Left renal cortex interstitium (tissue), 4 donors: ENCODE measurements at regions not wholly inside any gene's neighbourhood (a gene's known extent, or its start where the extent isn't known, plus 50 kb on each side); places are given as distances from the start of the nearest gene placed in this dataset.

Source experiments
- DNase-seq, 4 donors: peaks; one replicate each; pipeline ENCODE4 v3.0.0-alpha.2; 2013; ENCODE audit warnings: low read depth in 4 of 4, low spot score in 2 of 4, missing footprints in 1 of 4

DNA sequence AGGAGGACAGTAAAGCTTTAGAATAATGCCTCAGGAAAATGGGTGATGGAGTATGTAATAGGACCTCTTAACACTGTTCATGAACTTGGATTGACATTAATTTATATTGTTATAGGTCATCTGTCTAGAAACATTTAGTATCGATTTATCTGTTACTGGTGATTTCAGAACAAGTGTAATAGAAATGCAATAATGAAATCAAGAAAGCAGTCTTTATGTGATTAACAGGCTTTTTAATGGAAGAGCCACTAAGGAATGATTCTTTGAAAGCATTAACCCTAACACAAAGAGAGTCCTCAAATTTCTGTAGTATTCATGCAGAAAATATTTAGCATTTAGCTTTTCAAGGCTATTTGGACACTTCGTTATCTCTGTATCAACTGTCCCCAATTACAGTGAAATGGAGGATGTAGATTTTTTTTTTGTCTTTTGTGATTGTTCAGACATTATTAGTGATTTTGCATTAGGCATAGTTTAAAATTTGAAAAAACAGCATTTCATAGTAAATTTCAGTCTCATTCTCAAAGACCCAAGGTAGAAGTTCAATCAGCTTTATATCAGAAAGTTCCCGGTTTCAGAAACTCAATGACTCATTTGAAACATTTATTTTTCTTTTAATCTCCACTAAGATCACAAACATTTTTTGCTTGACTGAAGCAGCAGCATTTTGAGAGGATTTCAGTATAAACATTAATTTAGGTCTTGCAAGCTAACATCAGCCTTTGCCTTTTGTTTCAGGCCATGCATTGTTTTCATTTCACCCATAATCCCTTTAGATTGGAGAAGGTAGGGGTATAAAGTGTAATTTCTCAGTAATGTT is 56.3 kb downstream of the AGTR2 start:
- DNase-seq = no peak

DNA sequence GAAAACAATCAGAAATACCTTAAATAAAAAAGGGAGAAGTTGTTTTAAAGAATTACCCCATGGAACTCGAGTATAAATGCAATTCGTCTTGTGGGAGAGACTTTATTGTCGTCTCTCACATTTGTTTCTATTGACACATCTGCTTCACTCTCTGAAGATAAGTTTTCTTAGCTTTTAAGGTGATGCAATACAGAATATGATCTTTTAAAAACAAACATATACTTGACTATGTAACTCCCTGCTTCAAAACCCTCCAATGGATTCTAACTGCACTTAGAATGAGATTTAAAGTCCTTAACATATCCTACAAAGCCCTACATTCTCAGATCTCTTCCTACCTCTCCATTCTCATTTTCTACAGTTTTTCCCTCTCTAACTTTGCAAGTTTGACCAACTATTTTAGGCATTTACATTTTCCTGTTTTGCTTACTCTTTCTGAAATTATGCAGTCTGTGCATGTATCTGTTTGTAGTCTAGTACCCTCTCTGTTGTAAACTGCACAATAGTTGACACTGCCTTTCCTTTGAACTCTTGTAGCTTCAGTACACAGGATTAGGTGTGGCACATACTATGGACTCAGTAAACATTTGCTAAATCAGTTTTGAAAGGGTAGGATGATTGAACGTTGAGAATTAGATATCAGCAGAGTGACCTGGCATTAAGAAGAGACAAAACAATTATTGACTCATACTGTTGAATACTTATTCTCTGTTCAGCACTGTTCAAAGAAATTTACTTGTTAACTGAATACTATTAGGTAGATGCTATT is 59.8 kb downstream of the AGTR2 start:
- no peak for DNase-seq

DNA sequence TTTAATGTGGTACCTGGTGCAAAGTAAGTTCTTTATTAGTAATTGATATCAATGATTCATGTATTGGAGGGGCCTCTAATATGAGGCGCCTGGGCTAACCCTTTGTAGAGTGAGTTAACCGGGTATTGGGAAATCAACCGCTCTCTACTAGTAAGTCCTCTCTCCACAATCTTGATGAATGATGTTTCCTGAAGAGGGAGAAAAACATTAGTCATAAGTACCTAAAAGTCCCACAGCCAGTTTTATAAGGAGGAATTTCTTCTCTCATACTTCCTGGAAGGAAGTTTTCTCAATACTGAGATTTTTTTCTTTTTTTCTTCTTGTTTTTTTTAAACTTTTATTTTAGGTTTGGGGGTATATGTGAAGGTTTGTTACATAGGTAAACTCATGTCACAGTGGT is 62.3 kb downstream of the AGTR2 start:
- no peak for DNase-seq

DNA sequence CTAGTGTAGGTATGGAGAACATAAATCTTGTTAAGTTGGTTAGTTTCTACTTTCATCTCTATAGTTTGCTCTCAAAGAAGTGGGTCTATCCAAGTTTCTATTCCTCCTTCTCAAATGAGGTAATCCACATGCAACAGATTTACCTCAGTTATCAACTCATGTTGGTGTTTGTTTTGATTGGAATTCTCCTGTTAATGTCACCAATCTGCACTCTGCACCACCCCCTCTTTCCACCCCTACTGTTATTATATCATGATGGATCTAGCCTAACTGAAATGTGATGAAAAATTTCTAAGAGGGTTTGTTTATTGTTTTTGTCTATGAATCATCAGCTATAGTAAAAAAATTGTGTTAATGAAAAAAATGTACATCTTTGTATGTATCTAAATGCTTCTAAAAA is 66.1 kb downstream of the AGTR2 start:
- DNase-seq = no peak

- DNase-seq = no peak
These were observed 67.5 kb downstream of the AGTR2 start for GRCh38 chrX:116238093-116238492.

DNA sequence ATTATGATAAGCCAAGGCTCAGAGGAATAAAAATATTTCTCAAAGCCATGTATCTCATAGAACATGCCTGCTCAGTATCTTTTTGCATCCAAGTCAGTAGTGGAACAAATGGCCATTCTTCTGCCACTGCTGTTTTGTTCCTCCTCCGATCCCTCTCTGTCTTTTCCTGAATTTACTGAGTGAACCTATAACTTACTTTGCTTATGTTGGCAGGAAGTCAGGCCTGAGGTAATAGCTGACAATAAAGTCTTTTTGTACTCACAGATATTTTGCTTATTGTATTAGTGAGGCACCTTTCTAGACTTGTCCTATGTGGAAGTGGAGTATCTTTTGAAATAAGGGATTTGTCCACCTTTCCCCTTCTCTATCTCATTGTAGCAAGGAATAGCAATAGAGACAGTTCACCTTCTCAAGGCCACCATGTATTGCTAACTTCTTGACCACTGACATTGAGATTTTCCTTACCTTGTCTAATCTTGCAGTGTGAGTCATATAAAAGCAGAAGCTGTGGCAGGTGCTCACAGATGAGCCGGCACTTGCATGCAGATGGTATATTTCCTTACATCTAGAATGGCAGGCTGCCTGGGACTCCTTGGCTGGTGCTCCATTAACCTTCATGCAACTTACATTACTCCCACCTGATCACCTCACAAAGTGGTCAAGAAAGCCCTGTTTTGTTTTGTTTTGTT is 68.2 kb downstream of the AGTR2 start:
- no peak for DNase-seq

- DNase-seq = no peak
These were observed 69.6 kb downstream of the AGTR2 start for GRCh38 chrX:116239944-116240840.

DNA sequence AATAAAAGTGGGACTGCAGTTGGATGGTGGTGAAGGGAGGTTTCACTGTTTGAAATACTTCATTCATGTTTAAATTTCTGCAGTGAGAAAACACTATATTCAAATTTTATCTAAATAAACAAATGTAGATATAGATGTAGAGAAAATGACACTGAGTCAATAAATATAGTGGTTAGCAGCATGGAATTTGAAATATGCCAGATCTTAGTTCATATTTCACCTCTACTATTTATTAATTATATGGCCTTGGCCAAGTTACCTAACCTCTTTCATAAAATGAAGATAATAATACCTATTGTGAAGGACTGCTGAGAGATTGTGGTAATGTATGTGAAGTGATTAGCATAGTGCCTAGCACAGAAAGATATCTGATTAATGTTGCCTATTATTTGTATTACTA is 70.5 kb downstream of the AGTR2 start:
- DNase-seq = no peak

DNA sequence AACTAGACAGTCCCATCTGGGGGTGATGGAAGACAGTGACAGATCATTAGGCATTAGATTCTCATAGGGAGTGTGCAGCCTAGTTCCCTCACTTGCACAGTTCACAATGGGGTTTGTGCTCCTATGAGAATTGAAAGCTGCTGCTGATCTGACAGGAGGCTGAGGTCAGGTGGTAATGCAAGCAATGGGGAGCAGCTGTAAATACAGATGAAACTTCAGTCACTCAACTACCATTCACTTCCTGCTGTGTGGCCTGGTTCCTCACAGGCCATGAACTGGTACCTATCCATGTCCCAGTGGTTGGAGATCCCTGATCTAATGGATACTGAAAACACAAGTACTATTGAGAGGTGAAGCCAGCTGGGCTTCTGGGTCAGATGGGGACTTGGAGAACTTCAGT is 72.5 kb downstream of the AGTR2 start:
- DNase-seq = no peak

GRCh38 chrX:116246261-116246660 is 75.7 kb downstream of the AGTR2 start:
- no peak for DNase-seq

DNA sequence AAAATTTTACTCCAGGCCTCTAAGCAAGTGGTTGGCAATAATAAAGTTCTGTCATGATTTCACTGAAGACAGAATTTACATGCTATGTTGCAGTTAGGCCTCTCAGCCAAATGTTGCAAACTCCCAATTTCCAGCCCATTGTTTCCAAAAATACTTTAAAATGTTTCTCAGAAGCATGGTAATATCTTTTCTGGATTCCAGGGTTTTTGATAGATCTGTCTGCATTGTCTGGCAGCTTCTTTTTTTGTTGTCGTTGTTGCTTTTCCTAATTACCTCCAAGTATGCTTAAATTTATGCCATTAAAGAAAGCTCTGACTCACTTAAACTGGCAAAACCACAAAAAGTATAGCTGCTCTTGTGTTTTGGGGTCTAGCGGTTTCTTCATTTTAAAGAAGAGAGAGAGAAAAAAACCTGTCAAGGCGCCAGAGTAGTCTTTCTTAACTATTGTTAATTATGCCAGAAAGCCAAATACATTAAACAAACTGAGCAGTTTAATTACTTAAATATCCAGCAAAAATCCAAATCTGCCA is 97.0 kb downstream of the AGTR2 start:
- no peak for DNase-seq

DNA sequence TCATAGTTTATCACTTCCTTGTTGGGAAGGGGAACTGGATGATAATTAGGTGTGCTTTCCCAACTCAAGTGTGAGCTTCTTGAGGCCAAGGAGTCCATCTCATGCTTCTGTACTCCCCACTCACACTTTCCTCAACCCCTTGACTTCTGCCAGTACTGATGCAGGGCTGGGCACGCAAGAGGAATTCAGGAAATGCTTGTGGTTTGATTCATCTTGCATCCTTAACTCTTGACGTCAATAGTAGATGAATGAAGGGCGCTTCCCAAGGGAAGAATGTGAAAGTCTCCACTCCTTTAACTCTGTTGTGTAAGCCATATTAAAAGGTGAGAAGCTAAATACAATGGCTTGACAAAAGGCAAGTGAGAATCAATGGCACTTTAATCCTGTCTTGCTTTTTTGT is 101.8 kb downstream of the AGTR2 start:
- no peak for DNase-seq

- no peak for DNase-seq
These were observed 102.3 kb downstream of the AGTR2 start for GRCh38 chrX:116272861-116273260.

DNA sequence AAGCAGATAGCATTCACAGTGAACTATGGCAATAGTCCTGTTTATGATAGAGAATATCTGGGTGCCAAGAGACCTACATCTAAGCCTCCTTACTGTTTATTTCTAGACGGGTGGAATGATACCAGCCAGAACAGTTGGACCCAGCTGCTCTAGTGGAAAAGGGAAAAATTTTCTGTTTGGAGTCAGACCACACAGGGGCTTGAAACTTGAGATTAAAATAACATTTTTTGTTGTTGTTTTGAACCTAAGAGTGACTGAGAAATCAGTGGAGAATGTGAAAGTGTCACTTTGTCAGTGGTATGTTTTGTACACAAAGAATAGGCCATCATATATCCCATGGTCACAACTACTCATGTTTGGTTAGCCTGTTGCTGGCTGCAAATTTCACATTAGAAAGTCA is 105.7 kb downstream of the AGTR2 start:
- DNase-seq = no peak

DNA sequence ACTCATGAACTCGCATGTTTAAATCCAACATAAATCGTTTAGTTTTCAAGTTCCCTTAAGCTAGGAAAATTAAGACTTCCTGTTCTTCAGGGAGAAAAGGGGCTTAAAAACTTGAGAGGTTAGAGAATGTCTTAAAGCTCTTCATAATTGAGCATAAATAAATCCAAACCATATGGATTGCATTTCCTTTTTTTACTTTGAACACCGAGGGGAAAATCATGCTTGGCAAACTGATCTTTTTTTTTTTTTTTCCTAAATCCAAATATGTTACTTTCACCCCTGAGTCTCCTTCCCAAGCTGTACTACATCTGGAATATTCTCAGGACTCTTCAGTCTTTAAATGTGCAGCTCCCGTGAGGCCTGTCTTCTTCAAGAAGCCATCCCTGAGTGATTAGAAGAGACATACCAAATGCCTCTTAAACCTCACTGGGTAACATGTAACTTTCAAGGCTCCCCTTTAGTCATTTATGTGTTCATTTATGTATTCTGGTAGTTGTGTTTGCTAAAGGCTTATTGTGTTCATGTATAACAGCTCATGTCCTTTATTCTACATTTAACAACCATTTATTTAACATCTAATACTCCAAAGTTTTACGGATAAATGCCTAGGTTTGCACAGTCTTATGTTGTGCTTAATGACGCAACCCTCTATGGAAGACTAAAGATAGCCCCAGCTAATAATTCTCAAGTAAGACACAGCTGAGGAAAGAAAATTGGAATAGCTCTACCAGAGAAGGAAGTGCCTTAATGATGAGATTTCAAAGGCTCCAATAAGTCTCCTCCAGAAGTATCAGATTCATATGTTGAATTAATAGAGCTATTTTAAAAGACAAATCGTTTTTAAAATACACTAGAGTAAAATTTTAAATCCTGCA is 107.0 kb downstream of the AGTR2 start:
- DNase-seq = no peak

DNA sequence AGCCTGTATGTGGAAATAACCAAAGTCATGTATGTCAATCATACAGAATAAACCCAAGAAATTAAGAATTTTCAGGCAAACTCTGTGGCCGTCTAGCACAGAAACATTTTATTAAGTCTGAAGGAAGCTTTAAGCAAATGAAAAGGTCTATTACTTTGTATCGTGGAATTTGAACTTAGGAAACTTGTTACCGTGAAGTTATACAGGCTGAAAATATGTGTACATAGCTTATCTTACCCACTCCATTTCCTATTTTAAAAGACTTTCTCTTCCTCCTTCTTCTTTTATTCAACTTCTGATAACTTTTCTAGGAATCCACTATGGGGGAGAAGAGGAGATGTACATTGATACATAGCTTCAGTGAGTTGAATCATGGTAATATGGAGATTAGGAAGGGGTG is 108.3 kb downstream of the AGTR2 start:
- no peak for DNase-seq

DNA sequence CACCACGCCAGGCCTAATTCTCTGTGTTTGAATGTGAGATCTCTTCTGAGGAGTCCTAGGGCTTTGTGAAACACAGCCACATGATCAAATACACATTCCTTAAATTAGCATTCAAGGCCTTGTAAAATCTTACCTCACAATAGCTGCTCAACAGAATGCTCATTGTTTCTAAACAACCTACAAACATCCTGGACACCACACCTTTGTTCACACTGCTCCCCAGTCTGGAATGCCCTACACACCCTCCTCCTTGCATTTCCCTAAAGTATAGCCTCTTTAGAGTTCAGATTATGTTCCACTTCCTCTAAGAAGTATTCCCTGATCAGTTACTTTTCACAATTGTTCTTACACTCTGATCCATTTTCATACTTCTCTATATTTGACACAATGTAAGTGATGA is 110.6 kb downstream of the AGTR2 start:
- DNase-seq = no peak

- no peak for DNase-seq
These were observed 112.2 kb downstream of the AGTR2 start for GRCh38 chrX:116282751-116283150.

DNA sequence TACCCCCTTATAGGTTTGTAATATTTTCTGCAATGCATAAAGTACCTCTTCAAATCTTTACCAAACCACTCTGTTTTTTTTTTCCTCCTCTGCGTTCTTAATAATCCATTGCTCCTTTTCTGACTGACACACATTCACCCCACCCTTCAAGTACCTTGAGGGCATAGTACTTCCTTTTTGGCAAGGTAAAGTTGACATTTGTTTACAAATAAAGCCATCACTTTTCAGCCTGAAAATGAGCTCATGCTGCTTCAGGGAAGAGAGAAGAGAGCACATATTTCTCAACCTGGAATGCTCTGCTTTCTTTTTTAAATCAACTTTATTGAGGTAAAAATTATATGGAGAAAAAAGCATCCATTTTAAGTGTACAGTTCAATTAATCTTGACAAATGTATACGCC is 113.9 kb downstream of the AGTR2 start:
- no peak for DNase-seq
